ENCODE measurements at regions not wholly inside any gene's neighbourhood (a gene's known extent, or its start where the extent isn't known, plus 50 kb on each side); places are given as distances from the start of the nearest gene placed in this dataset.

DNA sequence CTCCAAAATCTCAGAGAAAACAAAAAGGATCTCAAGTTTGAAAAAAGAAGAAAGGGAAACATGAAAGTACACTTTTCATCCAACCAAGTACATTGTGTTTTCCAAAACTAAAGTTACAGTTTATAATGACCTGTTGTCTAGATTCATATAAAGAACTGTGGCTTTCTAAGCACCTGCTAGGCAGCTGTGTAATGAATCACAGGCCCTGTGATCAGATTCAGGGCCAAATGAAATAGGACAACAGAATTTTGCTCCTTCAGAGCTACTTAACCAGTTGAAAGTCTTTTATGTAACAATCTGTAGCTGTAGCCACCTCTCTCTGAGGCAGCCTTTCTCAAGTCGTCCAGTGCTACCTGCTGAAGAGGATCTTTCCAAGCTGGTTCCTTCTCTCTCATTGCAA, 960.0 kb upstream of the RAG2 start:
- no peak overlapping the region for H2AFZ ChIP-seq (ENCODE audit: low read depth, low read length, poor library complexity, severe bottlenecking)
- ChIA-PET POLR2A (no interaction called here), CTCF (no interaction called here), RAD21 (ENCODE audit: low non-redundant PET in 1 of 2, low total read pairs in 2 of 2, uncharacterized antibody in 2 of 2, unreplicated experiment in 2 of 2) (no interaction called here)
- no peaks in the 10 kb centered on the region for H3K4me1 ChIP-seq (ENCODE audit: control insufficient read depth in 1 of 2, insufficient read depth in 2 of 2, low read length in 2 of 2)
- intact Hi-C loops (cut with micrococcal nuclease): no loop called here
- BruUV-seq (replicated peaks): no TSS peak
- H3K36me3 ChIP-seq (ENCODE audit: control insufficient read depth in 1 of 2, insufficient read depth in 2 of 2, low read length in 2 of 2): no peaks in the 10 kb centered on the region
- H3K79me2 ChIP-seq (ENCODE audit: insufficient read depth, low read length): no peaks in the 10 kb centered on the region
- TF ChIP-seq ZNF274 (IDR thresholded peaks at IDR 0.05; ENCODE audit: low read depth, low read length): no peak
- no peak for TF ChIP-seq CEBPB (IDR thresholded peaks at IDR 0.05; ENCODE audit: low read depth)
- TF ChIP-seq EZH2 (IDR thresholded peaks at IDR 0.05): no peak
- no peak for TF ChIP-seq YY1 (IDR thresholded peaks at IDR 0.05; ENCODE audit: extremely low read depth, insufficient replicate concordance, low read depth, low read length)
- TF ChIP-seq MAX (IDR thresholded peaks at IDR 0.05): no peak
- no peak for TF ChIP-seq JUND (IDR thresholded peaks at IDR 0.05)
- TF ChIP-seq RAD21 (IDR thresholded peaks at IDR 0.05; ENCODE audit: low read depth): no peak
- TF ChIP-seq, protein P1, sequence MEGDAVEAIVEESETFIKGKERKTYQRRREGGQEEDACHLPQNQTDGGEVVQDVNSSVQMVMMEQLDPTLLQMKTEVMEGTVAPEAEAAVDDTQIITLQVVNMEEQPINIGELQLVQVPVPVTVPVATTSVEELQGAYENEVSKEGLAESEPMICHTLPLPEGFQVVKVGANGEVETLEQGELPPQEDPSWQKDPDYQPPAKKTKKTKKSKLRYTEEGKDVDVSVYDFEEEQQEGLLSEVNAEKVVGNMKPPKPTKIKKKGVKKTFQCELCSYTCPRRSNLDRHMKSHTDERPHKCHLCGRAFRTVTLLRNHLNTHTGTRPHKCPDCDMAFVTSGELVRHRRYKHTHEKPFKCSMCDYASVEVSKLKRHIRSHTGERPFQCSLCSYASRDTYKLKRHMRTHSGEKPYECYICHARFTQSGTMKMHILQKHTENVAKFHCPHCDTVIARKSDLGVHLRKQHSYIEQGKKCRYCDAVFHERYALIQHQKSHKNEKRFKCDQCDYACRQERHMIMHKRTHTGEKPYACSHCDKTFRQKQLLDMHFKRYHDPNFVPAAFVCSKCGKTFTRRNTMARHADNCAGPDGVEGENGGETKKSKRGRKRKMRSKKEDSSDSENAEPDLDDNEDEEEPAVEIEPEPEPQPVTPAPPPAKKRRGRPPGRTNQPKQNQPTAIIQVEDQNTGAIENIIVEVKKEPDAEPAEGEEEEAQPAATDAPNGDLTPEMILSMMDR (IDR thresholded peaks at IDR 0.05 in 2 of 3, conservative IDR thresholded peaks at IDR 0.05 in 1 of 3; ENCODE audit: borderline replicate concordance in 1 of 3, insufficient read depth in 1 of 3, low read depth in 2 of 3, low read length in 2 of 3): no peak
- no peak for TF ChIP-seq SRF (IDR thresholded peaks at IDR 0.05; ENCODE audit: low read depth)
- TF ChIP-seq CBX3 (IDR thresholded peaks at IDR 0.05; ENCODE audit: low read depth): no peak
- H4K20me1 ChIP-seq (ENCODE audit: insufficient read depth): no peaks in the 10 kb centered on the region
- no peak overlapping the region for H3K27ac ChIP-seq (ENCODE audit: low read depth, low read length)
- H3K4me2 ChIP-seq (ENCODE audit: low read length): no peak overlapping the region
- no peaks in the 10 kb centered on the region for H3K27me3 ChIP-seq (ENCODE audit: insufficient read depth, low read length)
- H3K9me2 ChIP-seq (ENCODE audit: insufficient read depth): no peaks in the 10 kb centered on the region
- no peak overlapping the region for H3K9ac ChIP-seq (ENCODE audit: low read length)
- ATAC-seq: no peak
- no peak for DNase-seq (ENCODE audit: low read depth, low spot score)
- no peak overlapping the region for H3K4me3 ChIP-seq (replicated peaks in 1 of 2; ENCODE audit: low read depth in 1 of 2, low read length in 2 of 2)
- H3K9me3 ChIP-seq (ENCODE audit: control insufficient read depth in 1 of 2, insufficient read depth in 1 of 2, low read depth in 1 of 2, low read length in 2 of 2): peaks cover 0 to 22% of the 10 kb centered on the region in 2 experiments; a peak in 1 of 4 replicates
